T1000 (cell line): ENCODE measurements at regions not wholly inside any gene's neighbourhood (a gene's known extent, or its start where the extent isn't known, plus 50 kb on each side); places are given as distances from the start of the nearest gene placed in this dataset.

Experiments
- DNase-seq: peaks from one replicate; lab custom pipeline; 2025; ENCODE audit warnings: mixed read lengths; lab: John Stamatoyannopoulos, UW

DNA sequence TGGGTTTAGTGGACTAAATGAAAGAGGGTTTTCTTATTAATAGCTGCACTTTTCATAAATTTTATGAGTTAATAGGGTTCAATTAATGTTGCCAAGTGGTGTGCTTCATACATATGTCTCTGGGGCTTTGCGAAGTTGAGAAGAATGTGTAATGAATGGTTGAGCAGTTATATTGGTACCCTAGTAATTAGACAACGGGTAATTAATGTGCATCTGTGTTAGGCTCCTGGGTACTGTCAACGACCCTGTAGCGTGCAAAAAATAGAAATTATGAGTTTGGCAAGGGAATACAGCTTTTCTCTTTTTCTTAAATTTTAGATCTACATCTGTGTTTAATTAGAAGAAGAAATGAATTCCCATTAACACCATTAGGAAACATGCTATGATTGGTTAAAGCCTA lies 1027.7 kb downstream of the ARAP2 start:
- DNase-seq: no peak

DNA sequence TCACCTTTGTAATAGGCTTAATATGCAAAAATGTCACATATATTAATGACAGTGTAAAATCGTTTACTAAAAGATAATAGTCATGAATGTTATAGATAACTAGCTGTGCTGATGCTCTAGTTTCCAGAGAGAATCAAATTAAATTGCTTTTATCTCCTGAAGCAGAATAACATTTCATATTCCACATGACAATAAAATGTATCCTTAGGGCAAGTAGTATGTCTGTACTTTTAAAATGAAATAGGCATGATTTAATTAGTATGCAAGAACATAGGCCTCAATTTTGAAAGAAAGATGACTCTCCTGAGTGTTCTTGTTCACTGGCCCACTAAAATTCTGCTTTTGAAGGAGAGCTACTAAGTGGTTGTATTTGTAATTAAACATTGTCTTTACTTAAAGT lies 1027.0 kb downstream of the ARAP2 start:
- DNase-seq: no peak

DNA sequence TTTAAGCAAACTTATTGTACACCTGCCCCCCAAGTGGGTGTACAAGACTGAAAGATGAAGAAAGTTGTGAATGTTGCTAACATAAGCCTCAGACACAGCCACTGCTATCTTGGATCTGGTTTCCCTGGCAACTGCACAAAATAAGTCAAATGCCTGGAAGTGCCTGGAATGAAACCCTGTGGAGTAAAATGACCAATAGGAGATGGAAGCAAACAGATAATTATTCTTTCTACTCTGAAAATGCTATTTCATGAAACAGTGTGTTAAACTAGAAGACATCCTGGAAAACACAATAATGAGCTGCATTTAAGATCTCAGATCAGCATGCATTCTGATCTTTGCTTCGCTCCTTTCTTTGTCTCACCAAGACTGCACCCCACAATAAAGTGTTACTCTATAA lies 1016.0 kb downstream of the ARAP2 start:
- DNase-seq: no peak

DNA sequence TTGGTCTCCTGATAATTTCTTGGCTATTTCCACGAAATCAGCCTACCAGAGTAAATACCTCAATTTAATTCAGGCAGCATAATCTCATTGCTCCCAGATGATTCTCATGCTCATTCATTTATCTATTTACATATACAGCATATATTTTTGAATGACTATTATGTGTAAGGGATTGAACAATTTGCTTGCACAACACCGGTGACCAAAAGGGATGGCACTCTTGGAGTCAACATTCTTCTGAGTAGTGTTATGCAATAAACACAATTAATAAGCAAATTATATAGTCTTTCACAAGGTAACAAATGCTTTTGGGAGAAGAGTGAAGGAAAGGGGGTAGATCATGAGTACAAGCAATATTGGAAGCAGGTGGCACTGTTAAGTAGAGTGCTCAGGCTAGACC lies 1015.3 kb downstream of the ARAP2 start:
- DNase-seq: no peak

GRCh38 chr4:35237924-35238323 lies 1006.4 kb downstream of the ARAP2 start:
- no peak for DNase-seq

DNA sequence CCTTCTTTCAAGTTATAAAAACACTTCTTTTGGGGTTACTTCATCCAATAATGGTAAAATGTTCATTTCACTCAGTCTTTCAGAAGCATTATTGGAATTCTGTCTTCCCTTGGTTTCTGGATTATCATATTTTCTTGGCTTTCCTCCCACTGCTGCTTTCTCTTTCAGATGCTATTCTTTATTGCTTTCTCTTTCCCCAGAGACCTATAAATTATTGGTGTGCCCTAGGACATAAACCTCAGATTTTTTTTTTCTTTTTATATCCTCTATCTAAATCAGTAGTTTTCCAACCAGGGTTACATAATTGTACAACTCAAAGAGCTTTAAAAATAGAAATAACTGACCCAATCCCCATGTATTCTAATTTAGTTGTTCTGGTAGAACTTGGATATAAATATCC lies 1005.5 kb downstream of the ARAP2 start:
- no peak for DNase-seq

DNA sequence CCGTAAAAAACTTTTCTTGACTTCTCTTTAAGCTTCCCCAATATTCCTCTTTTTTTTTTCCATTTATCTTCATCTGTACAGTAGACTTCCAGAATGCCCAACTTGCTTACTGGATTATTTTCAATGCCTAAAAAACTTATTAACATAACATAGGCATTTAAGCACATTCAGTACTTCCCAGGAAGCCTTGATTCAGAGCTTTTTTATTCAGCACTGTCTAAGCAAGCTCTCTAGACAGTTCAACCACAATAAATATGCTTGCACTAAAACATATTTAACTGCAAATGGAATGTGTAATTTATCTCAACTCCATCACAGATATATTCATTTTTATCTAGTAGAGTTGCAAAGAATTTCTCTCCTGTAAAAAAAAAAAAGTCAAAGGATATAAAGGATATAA lies 997.8 kb downstream of the ARAP2 start:
- DNase-seq: no peak

- DNase-seq: no peak
Measured at GRCh38 chr4:35247047-35247446, 997.3 kb downstream of the ARAP2 start.

DNA sequence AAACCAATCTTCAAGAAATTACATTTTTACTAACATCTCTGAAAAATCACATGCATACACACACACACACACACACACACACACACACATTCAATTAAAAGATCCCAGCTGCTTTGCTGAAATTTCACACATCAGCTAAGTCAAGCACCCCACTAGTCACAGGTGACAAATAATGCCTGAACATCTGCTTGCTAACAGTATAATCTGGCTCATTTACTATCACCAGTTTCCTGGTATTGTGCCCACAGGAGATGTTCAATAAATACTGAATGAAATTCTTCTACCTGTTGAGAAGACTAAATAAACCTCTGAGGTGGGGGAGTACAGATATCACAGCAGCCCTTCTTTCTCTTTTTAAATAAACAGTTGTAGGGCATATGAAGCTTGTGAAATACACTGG lies 994.0 kb downstream of the ARAP2 start:
- DNase-seq: no peak

GRCh38 chr4:35250761-35251160 lies 993.6 kb downstream of the ARAP2 start:
- no peak for DNase-seq

GRCh38 chr4:35252071-35252470 lies 992.2 kb downstream of the ARAP2 start:
- DNase-seq: no peak

- DNase-seq: no peak
Measured at GRCh38 chr4:35252866-35253265, 991.4 kb downstream of the ARAP2 start.

- no peak for DNase-seq
Measured at GRCh38 chr4:35253331-35253730, 991.0 kb downstream of the ARAP2 start.

DNA sequence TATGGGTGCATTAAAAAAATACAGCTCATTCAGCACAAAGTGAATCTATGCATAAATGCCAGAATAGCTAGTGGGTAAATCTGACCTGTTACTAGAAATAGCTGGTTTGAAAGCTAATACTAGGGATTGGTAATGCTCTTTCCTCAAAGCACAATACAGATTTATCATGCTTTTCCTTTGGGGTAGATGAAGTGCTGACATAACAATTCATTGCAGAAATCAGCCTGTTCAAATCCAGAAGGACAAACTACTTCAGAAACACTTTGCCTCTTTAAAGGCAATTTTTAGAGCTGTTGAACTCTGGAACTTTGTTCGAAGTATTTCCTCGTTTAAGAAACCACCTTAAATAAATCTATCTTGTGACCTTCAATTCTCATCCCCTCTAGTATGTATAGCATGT lies 957.9 kb downstream of the ARAP2 start:
- no peak for DNase-seq

DNA sequence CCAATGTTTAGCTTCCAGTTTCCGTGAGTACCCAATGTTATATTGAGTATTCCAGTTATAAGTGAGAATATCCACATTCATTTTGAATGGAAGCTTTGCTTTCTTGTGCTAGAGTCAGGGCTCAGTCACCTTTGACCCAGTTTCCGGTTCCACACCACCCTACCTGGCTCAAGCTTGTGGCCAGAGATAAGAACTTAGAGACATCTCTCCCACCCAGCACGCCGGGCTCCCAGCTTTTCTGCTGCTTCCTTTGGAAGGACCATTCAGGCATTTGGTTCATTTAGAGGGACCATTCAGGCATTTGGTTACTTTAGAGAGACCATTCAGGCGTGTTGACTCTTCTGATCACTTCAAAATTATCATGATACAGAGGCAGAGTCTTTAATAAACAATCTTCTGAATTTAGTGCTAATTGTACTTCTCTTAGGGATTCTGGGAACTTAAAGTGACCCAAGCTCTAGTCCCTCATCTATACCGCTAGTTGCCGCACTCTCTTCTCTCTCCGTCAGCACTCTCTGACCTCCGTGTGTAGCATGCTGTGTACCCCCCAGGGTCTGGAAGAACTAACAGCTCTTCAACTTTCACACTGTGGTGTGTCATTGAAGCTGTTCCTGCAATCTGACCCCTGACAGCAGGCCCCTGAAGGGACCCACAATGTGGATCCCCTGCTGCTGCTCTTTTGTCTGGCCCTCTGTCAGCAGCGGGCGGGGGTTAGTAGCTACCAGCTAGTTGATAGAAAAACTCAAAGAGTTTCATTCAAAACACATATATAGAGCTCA lies 943.1 kb downstream of the ARAP2 start:
- no peak for DNase-seq

DNA sequence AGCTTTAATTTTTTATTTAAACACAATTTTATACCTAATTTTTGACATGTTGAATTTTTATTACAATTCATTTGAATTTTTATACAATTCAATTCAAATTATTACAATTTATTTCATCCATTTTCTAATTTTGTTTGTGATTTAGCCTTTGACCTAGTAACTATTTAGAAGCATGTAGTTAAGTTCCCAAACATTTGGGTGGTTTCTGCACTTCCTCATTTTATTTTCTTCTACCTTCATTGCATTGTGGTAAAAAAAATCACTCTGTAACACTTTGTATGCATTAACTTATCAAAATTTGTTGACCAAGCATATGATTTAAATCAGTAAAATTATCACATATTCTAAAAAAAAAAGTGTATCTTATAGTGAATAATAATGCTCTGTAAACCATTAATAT lies 928.9 kb downstream of the ARAP2 start:
- no peak for DNase-seq

DNA sequence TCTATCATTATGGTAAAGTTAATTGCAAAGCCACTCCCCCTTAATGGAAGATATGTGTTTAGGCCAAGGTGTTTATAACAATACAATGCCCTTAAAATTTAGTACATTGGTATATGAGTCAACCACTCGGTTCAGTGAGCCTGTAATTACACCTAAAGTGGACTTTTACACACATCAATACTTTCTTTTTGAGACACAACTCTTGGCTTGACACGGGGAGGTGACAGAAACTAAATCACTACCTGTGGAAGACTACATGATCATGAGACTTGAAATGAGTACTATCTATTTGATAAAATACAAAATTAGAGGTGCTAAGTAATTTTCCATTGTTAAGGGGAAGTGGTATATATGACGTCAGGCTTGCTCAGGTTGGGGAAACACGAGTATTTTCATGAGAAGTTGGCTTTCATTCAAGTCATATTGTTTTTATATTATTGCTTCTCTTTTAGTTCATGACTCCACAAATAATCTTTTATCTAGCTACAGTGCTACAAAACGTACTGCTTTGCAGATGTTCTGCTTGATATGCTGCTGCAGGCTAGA lies 918.3 kb downstream of the ARAP2 start:
- no peak for DNase-seq

GRCh38 chr4:35342833-35343232 lies 901.5 kb downstream of the ARAP2 start:
- DNase-seq: no peak

DNA sequence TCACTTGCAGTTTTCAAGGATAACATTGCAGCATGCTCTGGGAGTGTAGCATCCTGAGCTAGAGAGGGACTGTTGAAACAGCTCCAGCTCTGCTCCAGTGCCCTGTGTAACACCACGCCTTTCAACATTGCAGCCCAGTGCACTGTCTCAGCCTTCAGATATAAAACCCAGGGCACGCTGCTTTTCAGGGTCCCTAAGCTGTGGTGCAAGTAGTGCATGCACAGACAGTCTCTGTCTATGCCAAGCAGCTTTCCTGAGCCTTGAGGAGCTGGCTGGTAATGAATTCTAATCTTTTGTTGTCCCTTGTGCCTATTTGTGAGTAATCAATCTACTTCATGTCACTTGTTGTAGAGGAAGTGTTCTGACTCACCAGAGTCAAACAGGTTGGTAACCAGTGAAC lies 897.0 kb downstream of the ARAP2 start:
- no peak for DNase-seq

DNA sequence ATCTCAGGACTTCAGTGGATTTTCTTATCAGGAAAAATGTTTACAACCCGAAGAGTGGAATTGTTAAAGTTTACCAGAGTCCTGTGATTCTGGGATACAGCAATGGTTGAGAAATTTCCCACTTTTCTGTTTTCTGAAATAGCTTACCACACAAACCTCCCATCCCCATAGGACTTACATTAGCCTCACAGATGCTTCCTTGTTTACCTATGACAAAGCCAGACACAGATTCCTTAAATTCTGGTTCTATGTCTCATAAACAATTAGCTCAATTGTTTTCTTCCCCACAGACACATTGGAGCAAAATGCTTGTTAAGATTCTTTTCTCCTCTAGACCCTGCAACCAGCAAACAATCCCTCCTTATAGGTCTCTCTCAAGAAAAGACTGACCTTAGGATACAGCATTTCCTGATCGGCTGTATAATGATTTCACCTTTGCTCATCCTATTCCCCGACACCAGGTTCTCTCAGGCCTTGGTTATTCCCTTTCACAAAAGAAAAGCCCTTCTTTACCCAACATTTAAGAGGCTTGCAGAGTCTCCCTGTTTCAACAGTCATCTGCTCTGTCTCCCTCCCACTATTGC lies 886.2 kb downstream of the ARAP2 start:
- no peak for DNase-seq

DNA sequence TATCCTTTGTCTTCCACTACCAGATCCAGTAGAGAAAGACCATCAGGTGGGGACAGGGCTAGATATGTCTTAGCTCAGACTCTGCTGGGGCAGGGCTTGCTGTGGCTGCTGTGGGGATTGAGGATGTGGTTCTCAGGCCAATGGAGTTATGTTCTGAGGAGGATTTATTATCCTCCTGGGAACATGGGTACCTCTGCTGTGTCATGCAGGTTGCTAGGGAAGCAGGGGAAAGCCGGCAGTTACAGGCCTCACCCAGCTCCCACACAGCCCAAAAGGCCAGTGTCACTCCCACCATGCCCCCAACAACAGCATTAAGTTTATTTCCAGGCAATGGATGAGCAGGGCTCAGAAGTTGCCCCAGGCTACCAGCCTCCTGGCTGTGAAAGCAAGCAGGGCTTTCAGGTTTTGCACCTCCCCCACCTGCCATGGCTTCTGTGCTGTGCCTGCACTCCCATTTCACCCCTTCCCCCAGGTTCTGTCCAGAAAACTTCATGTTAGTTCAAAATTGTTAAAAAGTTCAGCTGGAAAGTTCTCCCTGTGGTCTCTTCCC lies 879.9 kb downstream of the ARAP2 start:
- DNase-seq: peak; percentile 15

- DNase-seq: no peak
Measured at GRCh38 chr4:35365186-35365585, 879.1 kb downstream of the ARAP2 start.

- DNase-seq: no peak
Measured at GRCh38 chr4:35399912-35400311, 844.4 kb downstream of the ARAP2 start.
